ENCODE measurements at regions not wholly inside any gene's neighbourhood (a gene's known extent, or its start where the extent isn't known, plus 50 kb on each side); places are given as distances from the start of the nearest gene placed in this dataset.

GRCh38 chr2:133667085-133667484 is 98.8 kb upstream of the NCKAP5 start:
- TF ChIP-seq POLR2AphosphoS5 (IDR thresholded peaks at IDR 0.05) (no peak), POLR2A (IDR thresholded peaks at IDR 0.05) (no peak), EP300 (IDR thresholded peaks at IDR 0.05) (no peak)
- TF ChIP-seq, protein P1, sequence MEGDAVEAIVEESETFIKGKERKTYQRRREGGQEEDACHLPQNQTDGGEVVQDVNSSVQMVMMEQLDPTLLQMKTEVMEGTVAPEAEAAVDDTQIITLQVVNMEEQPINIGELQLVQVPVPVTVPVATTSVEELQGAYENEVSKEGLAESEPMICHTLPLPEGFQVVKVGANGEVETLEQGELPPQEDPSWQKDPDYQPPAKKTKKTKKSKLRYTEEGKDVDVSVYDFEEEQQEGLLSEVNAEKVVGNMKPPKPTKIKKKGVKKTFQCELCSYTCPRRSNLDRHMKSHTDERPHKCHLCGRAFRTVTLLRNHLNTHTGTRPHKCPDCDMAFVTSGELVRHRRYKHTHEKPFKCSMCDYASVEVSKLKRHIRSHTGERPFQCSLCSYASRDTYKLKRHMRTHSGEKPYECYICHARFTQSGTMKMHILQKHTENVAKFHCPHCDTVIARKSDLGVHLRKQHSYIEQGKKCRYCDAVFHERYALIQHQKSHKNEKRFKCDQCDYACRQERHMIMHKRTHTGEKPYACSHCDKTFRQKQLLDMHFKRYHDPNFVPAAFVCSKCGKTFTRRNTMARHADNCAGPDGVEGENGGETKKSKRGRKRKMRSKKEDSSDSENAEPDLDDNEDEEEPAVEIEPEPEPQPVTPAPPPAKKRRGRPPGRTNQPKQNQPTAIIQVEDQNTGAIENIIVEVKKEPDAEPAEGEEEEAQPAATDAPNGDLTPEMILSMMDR (IDR thresholded peaks at IDR 0.05), result no peak
